ENCODE measurements at regions not wholly inside any gene's neighbourhood (a gene's known extent, or its start where the extent isn't known, plus 50 kb on each side); places are given as distances from the start of the nearest gene placed in this dataset.

- Histone ChIP-seq H3K36me3 (no peaks in the 10 kb centered on the region), H3K4me3 (no peak overlapping the region), H3K27ac (no peak overlapping the region), H3K27me3 (no peaks in the 10 kb centered on the region), H3K9me3 (peaks cover 0 to 9% (median 0%) of the 10 kb centered on the region in 4 donors), H3K4me1 (no peaks in the 10 kb centered on the region)
- TF ChIP-seq EP300 (IDR thresholded peaks at IDR 0.05) (no peak), POLR2A (IDR thresholded peaks at IDR 0.05) (no peak), CTCF (IDR thresholded peaks at IDR 0.05) (no peak)
- DNase-seq (ENCODE audit: low spot score in 2 of 2): no peak
- WGBS, 2 donors: 82 to 85% methylated on average over 1 of the region's 1 CpG
Measured at GRCh38 chr6:103680116-103680515, 1179.6 kb downstream of the HACE1 start.

DNA sequence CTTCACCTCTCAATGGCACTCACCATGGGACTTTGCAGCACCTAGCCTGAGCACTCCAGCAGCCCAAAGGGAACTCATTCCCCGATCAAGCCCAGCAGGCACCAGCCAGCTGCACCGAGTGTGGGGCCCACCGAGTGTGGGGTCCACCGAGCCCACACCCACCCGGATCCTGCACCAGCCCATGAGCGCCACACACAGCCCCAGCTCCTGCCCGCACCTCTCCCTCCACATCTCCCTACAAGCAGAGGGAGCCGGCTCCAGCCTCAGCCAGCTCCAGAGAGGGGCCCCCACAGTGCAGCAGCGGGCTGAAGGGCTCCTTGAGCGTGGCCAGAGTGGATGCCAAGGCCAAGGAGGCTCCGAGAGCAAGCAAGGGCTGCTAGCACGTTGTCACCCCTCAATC lies 1182.4 kb downstream of the HACE1 start:
- H3K36me3 ChIP-seq: no peaks in the 10 kb centered on the region
- H3K4me3 ChIP-seq: no peak overlapping the region
- H3K4me1 ChIP-seq: no peaks in the 10 kb centered on the region
- no peak overlapping the region for H3K27ac ChIP-seq
- peaks cover 0 to 9% (median 0%) of the 10 kb centered on the region in 4 donors for H3K9me3 ChIP-seq
- no peak for DNase-seq (ENCODE audit: low spot score in 2 of 2)
- TF ChIP-seq EP300 (IDR thresholded peaks at IDR 0.05) (no peak), CTCF (IDR thresholded peaks at IDR 0.05) (no peak), POLR2A (IDR thresholded peaks at IDR 0.05) (no peak)
- 85 to 90% methylated on average over 7 to 12 of the region's 12 CpGs for WGBS, 2 donors
- no peaks in the 10 kb centered on the region for H3K27me3 ChIP-seq

DNA sequence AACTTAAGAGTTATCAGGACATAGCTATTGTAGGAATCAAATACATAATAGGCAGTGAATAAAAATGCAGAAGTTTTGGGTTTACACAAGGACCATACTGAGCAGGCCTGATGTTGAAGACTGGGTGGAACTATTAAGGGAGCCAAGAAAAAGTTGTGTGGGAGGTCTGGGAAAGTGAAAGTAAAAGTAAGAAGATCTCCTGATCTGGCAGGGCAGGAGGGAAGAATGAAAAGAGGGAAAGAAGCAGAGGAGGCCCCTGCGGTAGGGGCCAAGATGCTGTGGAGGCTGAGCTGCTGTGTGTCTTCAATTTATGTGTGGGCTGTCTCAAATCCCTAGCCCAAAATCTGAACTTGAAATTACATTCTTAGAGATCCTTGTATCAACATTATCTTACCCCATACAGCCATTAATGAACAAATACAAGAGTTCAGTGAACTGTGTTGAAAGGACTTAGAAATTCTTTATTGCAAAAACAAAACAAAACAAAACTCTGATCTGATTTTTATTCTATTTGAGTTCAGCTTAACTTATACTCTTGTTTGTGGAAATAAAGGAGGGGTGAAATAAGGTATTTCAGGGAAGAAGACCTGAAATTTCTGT lies 1183.8 kb downstream of the HACE1 start:
- Histone ChIP-seq H3K27ac (no peak overlapping the region), H3K4me3 (peak overlapping the region in 1 of 4 donors; percentile 7), H3K27me3 (no peaks in the 10 kb centered on the region), H3K4me1 (no peaks in the 10 kb centered on the region), H3K9me3 (peaks cover 0 to 9% (median 0%) of the 10 kb centered on the region in 4 donors), H3K36me3 (no peaks in the 10 kb centered on the region)
- no peak for DNase-seq (ENCODE audit: low spot score in 2 of 2)
- 9 to 24% methylated on average over 1 of the region's 1 CpG for WGBS, 2 donors
- TF ChIP-seq POLR2A (IDR thresholded peaks at IDR 0.05): no peak
- TF ChIP-seq EP300 (IDR thresholded peaks at IDR 0.05): no peak
- TF ChIP-seq CTCF (IDR thresholded peaks at IDR 0.05): no peak

DNA sequence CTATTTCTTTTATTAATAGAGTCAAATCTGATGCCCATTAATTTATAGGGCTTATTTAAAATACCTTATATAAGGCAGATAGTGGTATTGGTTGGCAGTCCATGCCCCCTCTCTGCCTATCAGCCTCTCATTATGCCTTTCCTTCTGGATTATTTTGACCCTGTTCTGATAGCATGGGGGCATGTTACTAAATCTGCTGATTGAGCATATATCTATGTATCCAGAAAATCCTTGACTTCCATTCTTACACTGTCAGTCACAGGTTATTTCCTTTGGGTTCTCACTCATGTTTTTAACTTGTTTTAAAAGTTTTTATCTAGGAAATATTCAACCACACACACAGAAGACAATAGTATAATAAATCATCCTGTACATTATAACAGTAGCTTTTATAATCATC lies 1184.9 kb downstream of the HACE1 start:
- Histone ChIP-seq H3K4me1 (no peaks in the 10 kb centered on the region), H3K4me3 (no peak overlapping the region), H3K36me3 (no peaks in the 10 kb centered on the region), H3K9me3 (peaks cover 0 to 9% (median 0%) of the 10 kb centered on the region in 4 donors), H3K27me3 (no peaks in the 10 kb centered on the region), H3K27ac (no peak overlapping the region)
- TF ChIP-seq CTCF (IDR thresholded peaks at IDR 0.05) (no peak), EP300 (IDR thresholded peaks at IDR 0.05) (no peak)
- no peak for DNase-seq (ENCODE audit: low spot score in 2 of 2)

DNA sequence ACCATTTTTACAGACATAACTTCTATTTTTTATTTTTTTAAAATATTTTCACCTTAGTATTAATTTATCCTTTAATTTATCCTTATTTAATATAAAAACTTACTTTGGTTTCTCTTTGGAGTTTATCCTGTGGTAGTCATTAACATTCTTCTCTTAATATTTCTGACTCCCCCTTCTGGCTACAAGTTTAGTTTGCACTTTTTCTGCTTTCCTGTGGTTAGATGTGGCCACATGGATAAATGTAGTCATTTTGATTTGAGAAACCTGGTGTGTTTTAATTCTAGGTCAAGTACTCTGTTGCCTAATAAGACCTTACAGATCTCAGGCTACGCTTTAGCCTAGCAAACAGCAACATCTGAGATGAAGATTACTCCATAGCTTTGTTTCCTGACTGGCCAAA lies 1187.5 kb downstream of the HACE1 start:
- TF ChIP-seq POLR2A (IDR thresholded peaks at IDR 0.05): no peak
- no peak for TF ChIP-seq EP300 (IDR thresholded peaks at IDR 0.05)
- TF ChIP-seq CTCF (IDR thresholded peaks at IDR 0.05): no peak

More for the DNA sequence above, 1187.5 kb downstream of the HACE1 start:
- Histone ChIP-seq H3K27ac (no peak overlapping the region), H3K36me3 (no peaks in the 10 kb centered on the region), H3K4me1 (no peaks in the 10 kb centered on the region), H3K27me3 (no peaks in the 10 kb centered on the region), H3K4me3 (no peak overlapping the region), H3K9me3 (peaks cover 0 to 3% (median 0%) of the 10 kb centered on the region in 4 donors)
- WGBS, 2 donors: 89 to 90% methylated on average over 1 of the region's 1 CpG
- DNase-seq (ENCODE audit: low spot score in 2 of 2): no peak

Data from tibial nerve (tissue), 4 donors.